GM12865 (cell line): ENCODE measurements at regions not wholly inside any gene's neighbourhood (a gene's known extent, or its start where the extent isn't known, plus 50 kb on each side); places are given as distances from the start of the nearest gene placed in this dataset.

Experiments
- DNase-seq: peaks from one replicate; pipeline ENCODE4 v3.0.0; 2010; ENCODE audit warnings: low read depth
- H3K4me3 ChIP-seq: 2 replicates; pipeline ENCODE4 v1.5.1; 2011; ENCODE audit warnings: mild to moderate bottlenecking, low read depth, low read length, control low read depth
- CTCF ChIP-seq: IDR thresholded peaks from 2 replicates; pipeline ENCODE4 v1.5.1; 2011; ENCODE audit warnings: low read length, control low read depth, low read depth, inconsistent platforms; ENCODE audit not compliant: insufficient read depth; ENCODE audit errors: missing control alignments

- no peak for TF ChIP-seq CTCF
- no peak overlapping the region for H3K4me3 ChIP-seq
- DNase-seq = no peak
These were observed 216.9 kb upstream of the S100G start for GRCh38 chrX:16433021-16433420.

DNA sequence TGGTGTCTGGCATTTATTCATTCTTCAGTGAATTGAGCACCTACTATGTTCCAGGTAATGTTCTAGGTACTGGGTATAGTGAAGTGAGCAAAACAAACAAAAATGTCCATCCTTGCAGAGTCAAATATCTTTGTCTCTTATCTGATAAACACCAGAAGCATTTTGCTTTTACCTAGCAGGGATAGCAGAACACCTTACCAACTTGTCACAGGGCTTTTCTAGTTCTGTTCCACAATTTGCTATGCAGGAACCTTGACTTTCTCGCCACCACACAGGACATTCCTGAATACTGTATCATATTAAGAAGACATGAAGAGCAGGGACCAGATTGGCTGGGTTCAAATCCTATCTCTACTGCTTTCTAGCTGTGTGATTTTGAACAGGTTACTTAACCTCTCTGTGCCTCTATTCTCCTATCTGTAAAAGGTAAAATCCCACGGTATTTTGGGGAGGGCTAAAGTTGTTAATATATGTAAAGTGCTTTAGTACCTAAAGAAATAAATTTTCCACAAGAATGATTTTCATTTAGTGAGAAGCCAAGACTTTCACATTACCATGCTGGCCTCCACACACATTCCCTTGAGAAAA, 214.5 kb upstream of the S100G start:
- no peak overlapping the region for H3K4me3 ChIP-seq
- TF ChIP-seq CTCF = no peak
- DNase-seq = no peak

DNA sequence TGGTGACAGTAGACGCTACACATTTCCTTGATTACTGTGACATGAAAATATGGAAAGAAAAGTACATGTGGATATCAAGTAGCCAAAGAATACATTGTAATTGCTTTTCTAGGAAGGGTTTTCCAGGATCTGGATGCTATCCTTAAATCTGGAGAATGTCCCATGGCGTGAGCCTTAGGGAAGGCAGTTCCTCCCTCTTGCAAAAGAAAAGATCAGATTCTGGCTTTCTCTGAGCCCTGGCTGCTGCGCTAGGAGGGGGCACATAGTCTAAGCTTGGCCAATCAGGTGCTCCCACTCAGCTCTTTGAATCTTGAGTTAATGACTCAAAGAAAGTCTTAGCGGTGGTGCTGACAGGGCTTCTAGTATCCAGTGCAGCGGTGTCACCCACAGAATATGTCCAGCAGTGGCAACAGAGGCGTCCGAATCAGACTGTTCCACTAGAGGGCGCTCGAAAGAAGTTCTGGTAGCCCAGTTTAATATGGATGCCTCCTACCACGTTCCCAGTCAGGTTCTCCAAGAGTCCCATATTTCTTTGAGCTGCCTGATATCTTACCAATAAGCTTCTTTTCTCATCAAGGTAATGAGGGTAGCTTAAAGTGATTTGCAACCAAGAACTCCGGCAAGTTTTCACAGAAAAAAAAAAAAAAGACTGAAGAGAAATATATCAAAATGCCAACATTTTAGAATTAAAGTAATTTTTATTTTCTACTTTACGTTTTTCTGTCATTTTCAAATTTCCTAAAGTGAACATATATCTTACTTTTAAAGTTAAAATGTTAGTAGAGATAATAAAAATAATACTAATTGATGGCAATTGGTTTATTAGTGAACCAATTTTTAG, 213.4 kb upstream of the S100G start:
- peak; percentile 58 for DNase-seq
- TF ChIP-seq CTCF = peak; percentile 67
- H3K4me3 ChIP-seq = no peak overlapping the region

DNA sequence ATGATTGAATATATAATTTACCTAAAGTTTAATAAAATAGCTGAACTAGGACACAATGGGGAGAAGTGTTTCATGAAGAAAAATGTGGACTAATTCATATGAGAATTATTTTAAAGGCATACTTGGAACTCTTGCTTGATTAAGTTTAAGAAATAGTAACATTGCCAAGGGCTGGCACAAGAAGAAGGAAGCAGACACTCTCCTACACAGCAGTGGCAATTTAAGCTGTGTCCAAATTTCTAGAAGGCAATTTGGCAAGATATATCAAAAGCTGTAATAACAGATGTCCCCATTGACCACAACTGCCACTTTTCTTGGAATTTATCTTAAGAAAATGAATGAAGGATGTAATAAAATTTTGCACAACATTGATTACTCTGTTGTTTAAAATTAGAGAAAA, 209.5 kb upstream of the S100G start:
- no peak for TF ChIP-seq CTCF
- H3K4me3 ChIP-seq = no peak overlapping the region
- no peak for DNase-seq

DNA sequence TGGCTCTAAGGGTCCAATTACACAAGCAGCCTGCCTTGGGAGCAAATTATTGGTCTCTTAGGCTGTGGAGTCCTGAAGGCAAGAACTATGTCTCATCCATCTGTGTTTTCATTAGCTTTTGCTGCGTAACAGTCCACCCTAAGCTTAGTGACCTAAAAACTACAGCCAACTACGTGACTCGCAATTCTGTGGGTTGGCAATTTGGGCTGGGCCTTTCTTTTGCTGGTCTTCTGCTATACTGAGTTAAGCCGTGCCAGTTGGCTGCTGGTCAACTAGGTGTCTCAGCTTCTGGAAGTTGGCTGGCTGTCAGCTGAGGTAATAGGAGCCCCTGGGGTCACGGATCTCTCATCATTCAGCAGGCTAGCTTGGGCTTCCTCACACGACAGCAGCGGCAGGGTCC, 205.6 kb upstream of the S100G start:
- DNase-seq = no peak
- TF ChIP-seq CTCF = no peak
- H3K4me3 ChIP-seq = no peak overlapping the region

GRCh38 chrX:16445166-16445752, 204.7 kb upstream of the S100G start:
- peak; percentile 38 for DNase-seq
- peak; percentile 63 for TF ChIP-seq CTCF
- no peak overlapping the region for H3K4me3 ChIP-seq
